ENCODE measurements at regions not wholly inside any gene's neighbourhood (a gene's known extent, or its start where the extent isn't known, plus 50 kb on each side); places are given as distances from the start of the nearest gene placed in this dataset.

GRCh38 chr2:177327009-177327408 lies 62.5 kb upstream of the NFE2L2 start:
- TF ChIP-seq CTCF (IDR thresholded peaks at IDR 0.05; ENCODE audit: low read depth, low read length) (no peak), EZH2phosphoT487 (IDR thresholded peaks at IDR 0.05; ENCODE audit: low read depth) (no peak)
